HCT116 (cell line): ENCODE measurements at regions not wholly inside any gene's neighbourhood (a gene's known extent, or its start where the extent isn't known, plus 50 kb on each side); places are given as distances from the start of the nearest gene placed in this dataset.

Source experiments
- CTCF ChIP-seq, 3 experiments: fragments of 200-600 bp in 1 of 3; sonication (generic) in 1 of 3; IDR thresholded peaks in 2 of 3; conservative IDR thresholded peaks in 1 of 3; 2 replicates each; pipeline ENCODE4 v1.5.1; 2012 to 2017; ENCODE audit warnings: low read depth in 2 of 3, low read length in 2 of 3, antibody characterized with exemption in 1 of 3, borderline replicate concordance in 1 of 3, control low read depth in 1 of 3, mild to moderate bottlenecking in 1 of 3, mixed read lengths in 1 of 3, mixed run types in 1 of 3, moderate library complexity in 1 of 3; ENCODE audit not compliant: insufficient read depth in 1 of 3
- EGR1 ChIP-seq: IDR thresholded peaks from 2 replicates; pipeline ENCODE4 v1.6.1; 2012; ENCODE audit warnings: low read depth
- RAD21 ChIP-seq: IDR thresholded peaks from 2 replicates; pipeline ENCODE4 v1.6.1; 2012; ENCODE audit warnings: low read depth, mild to moderate bottlenecking
- SIN3A ChIP-seq: IDR thresholded peaks from 2 replicates; pipeline ENCODE4 v1.6.1; 2012; ENCODE audit warnings: low read depth
- ZFX ChIP-seq: fragments of 450-650 bp; IDR thresholded peaks from 2 replicates; pipeline ENCODE4 v1.6.1; 2017
- TF ChIP-seq, protein P1 (sequence below): IDR thresholded peaks from 2 replicates; pipeline ENCODE4 v1.6.1; 2012

- TF ChIP-seq, protein P1, sequence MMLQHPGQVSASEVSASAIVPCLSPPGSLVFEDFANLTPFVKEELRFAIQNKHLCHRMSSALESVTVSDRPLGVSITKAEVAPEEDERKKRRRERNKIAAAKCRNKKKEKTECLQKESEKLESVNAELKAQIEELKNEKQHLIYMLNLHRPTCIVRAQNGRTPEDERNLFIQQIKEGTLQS: no peak
- TF ChIP-seq CTCF (IDR thresholded peaks at IDR 0.05 in 2 of 3, conservative IDR thresholded peaks at IDR 0.05 in 1 of 3; ENCODE audit: borderline replicate concordance in 1 of 3, insufficient read depth in 1 of 3, low read depth in 2 of 3, low read length in 2 of 3): no peak
- TF ChIP-seq ZFX: no peak
- no peak for TF ChIP-seq SIN3A
- TF ChIP-seq RAD21: no peak
- no peak for TF ChIP-seq EGR1
These were observed 372.6 kb upstream of the LRRC7 start for GRCh38 chr1:69195136-69195535.
